Ovary (tissue), 7 donors: ENCODE measurements at regions not wholly inside any gene's neighbourhood (a gene's known extent, or its start where the extent isn't known, plus 50 kb on each side); places are given as distances from the start of the nearest gene placed in this dataset.

ENCODE experiments used
- DNase-seq, 5 donors: peaks; one replicate each; pipeline ENCODE4 v3.0.0-alpha.2; 2019 to 2020
- H3K27ac ChIP-seq, 2 donors: fragments of 200-600 bp; one replicate each; pipeline versions ENCODE4 v1.5.1 to v1.8.0; 2019 to 2022
- H3K27me3 ChIP-seq: fragments of 200-600 bp; one replicate; pipeline ENCODE4 v1.8.0; 2022
- H3K36me3 ChIP-seq: fragments of 200-600 bp; sonication (generic); one replicate; pipeline ENCODE4 v1.5.1; 2019
- H3K4me1 ChIP-seq: one replicate; pipeline ENCODE4 v1.8.1; 2013; ENCODE audit warnings: mild to moderate bottlenecking, moderate library complexity; ENCODE audit not compliant: insufficient read depth
- H3K4me3 ChIP-seq: fragments of 200-600 bp; sonication (generic); one replicate; pipeline ENCODE4 v1.5.1; 2017
- H3K9me3 ChIP-seq, 2 donors: fragments of 200-600 bp in 1 of 2; sonication (generic) in 1 of 2; one replicate each; pipeline versions ENCODE4 v1.5.1 to v1.8.1; 2013 to 2019; ENCODE audit warnings: mild to moderate bottlenecking in 1 of 2, moderate library complexity in 1 of 2
- EP300 ChIP-seq: sonication (generic); formaldehyde crosslinking; IDR thresholded peaks from one replicate; pipeline ENCODE4 v1.6.1; 2017; ENCODE audit warnings: antibody characterized with exemption
- POLR2A ChIP-seq: fragments of 450-650 bp; IDR thresholded peaks from one replicate; pipeline ENCODE4 v1.6.1; 2017; ENCODE audit warnings: antibody characterized with exemption, mild to moderate bottlenecking, moderate library complexity
- WGBS, 3 donors: extraction: QIAGEN DNeasy Blood & Tissue Kit in 1 of 3; methylation state at CpG; one replicate each; pipeline versions ENCODE4 v1.1.5 to v1.1.7; 2013 to 2017; 5-methylcytosine and 5-hydroxymethylcytosine counted together
- intact Hi-C, 4 donors: fragments of 100-400 bp; cut with DNase I; formaldehyde crosslinking; loops; one replicate each; pipeline versions ENCODE4 v1.11.0 to v1.15.1; 2022 to 2023
- TF ChIP-seq, protein P1 (sequence below), 3 donors: fragments of 450-650 bp in 2 of 3; fragments of 200-600 bp in 1 of 3; IDR thresholded peaks; one replicate each; pipeline versions ENCODE4 v1.5.1 to v1.8.0; 2016 to 2022; ENCODE audit warnings: antibody characterized with exemption in 3 of 3, mild to moderate bottlenecking in 1 of 3
- donor health status: DM: no; HTN: no; CAD: no; lungs with moderate emphysema.
- donor health status: DM: no; HTN: no; CAD: no.
- donor health status: Bipolar disorder and iron deficiency.
- donor health status: DM: no; HTN: no; CAD: no.
- donor health status: DM: yes; HTN: yes; CAD: no.

DNA sequence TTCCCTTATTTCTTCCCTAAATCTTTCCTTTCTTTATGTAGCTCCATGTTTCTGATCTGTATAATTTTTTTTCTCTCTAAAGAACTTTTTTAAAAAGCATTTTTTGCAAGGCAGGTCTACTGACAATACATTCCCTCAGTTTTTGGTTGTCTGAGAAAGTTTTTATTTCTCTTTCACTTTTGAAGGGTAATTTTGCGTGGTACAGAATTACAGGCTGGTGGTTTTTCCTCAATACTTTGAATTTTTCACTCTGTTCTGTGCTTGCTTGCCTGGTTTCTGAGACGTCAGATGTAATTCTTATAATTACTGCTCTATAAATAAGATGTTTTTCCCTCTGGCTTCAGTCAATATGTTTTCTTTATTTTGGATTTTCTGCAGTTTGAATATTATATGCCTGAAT, 205.4 kb upstream of the VSTM2A start:
- Histone ChIP-seq H3K9me3 (no peaks in the 10 kb centered on the region), H3K36me3 (no peaks in the 10 kb centered on the region), H3K4me3 (no peak overlapping the region), H3K4me1 (peaks cover 2% of the 10 kb centered on the region), H3K27ac (no peak overlapping the region), H3K27me3 (no peaks in the 10 kb centered on the region)
- intact Hi-C loops = no loop called here
- DNase-seq = no peak
- TF ChIP-seq EP300 (no peak), POLR2A (no peak)
- TF ChIP-seq, protein P1, sequence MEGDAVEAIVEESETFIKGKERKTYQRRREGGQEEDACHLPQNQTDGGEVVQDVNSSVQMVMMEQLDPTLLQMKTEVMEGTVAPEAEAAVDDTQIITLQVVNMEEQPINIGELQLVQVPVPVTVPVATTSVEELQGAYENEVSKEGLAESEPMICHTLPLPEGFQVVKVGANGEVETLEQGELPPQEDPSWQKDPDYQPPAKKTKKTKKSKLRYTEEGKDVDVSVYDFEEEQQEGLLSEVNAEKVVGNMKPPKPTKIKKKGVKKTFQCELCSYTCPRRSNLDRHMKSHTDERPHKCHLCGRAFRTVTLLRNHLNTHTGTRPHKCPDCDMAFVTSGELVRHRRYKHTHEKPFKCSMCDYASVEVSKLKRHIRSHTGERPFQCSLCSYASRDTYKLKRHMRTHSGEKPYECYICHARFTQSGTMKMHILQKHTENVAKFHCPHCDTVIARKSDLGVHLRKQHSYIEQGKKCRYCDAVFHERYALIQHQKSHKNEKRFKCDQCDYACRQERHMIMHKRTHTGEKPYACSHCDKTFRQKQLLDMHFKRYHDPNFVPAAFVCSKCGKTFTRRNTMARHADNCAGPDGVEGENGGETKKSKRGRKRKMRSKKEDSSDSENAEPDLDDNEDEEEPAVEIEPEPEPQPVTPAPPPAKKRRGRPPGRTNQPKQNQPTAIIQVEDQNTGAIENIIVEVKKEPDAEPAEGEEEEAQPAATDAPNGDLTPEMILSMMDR (IDR thresholded peaks at IDR 0.05) = no peak
- WGBS, 3 donors = 53 to 78% (median 63%) methylated on average over 2 of the region's 2 CpGs

DNA sequence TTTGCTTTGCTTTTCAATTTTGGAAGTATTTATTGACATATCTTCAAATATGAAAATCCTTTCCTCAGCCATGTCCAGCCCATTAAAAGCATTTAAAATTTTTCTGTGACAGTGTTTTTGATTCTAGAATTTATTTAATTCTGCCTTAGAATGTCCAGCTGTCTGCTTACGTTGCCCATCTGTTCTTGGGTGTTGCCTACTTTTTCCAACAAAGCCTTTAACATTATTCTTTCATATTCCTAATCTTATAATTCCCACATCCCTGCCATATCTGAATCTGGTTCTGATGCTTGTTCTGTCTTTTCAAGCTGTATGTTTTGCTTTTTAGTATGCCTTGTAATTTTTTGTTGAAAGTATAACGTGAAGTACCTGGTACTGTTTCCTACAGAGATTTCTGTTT, 204.7 kb upstream of the VSTM2A start:
- Histone ChIP-seq H3K27me3 (no peaks in the 10 kb centered on the region), H3K4me3 (no peak overlapping the region), H3K27ac (no peak overlapping the region), H3K36me3 (no peaks in the 10 kb centered on the region), H3K9me3 (no peaks in the 10 kb centered on the region), H3K4me1 (peaks cover 2% of the 10 kb centered on the region)
- TF ChIP-seq POLR2A (no peak), EP300 (no peak)
- TF ChIP-seq, protein P1 (IDR thresholded peaks at IDR 0.05) = no peak
- 82 to 87% (median 83%) methylated on average over 2 of the region's 2 CpGs for WGBS, 3 donors
- intact Hi-C loops = no loop called here
- DNase-seq = no peak

DNA sequence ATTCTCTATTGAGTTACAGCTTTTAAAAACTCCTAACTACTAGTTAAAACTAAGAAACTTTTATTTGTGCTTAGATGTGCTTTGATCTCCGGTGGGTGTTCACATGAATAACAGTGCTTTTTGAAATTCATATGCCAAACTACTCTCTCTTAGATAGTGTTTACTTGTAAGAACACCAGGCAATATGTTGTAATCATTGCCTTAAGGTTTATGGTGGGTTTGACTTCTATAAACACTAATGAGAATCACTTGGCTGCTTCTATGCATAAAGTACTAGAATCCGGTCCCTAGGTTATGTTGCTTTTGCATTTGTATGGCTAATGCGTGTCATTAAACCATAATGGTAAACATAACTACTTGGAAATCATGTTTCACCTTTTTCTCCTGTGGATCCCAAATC, 203.9 kb upstream of the VSTM2A start:
- Histone ChIP-seq H3K36me3 (no peaks in the 10 kb centered on the region), H3K9me3 (no peaks in the 10 kb centered on the region), H3K27ac (no peak overlapping the region), H3K27me3 (no peaks in the 10 kb centered on the region), H3K4me1 (peaks cover 2% of the 10 kb centered on the region), H3K4me3 (no peak overlapping the region)
- TF ChIP-seq POLR2A (no peak), EP300 (no peak)
- TF ChIP-seq, protein P1 (IDR thresholded peaks at IDR 0.05) = no peak
- WGBS, 3 donors = 70 to 77% (median 72%) methylated on average over 3 of the region's 3 CpGs
- intact Hi-C loops = no loop called here
- no peak for DNase-seq

DNA sequence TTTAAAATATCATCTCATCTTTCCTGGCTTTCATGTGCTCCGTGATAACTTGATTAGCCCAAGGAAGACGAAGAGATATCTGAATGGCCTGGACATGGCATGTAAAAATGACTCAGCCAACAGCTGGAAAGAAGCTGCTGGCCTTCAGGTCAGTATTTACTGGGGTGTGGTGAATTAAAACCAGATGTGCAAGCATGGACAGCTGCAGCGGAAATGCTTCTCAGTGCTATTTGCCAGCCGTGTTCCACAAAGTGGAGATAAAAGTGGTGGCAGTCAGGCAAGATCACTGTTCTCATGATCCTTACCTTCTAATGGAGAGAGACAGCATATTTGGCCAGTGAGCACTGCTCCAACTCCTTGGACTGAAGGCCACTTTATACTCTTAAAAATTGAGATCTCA, 203.1 kb upstream of the VSTM2A start:
- peaks cover 2% of the 10 kb centered on the region for H3K4me1 ChIP-seq
- H3K4me3 ChIP-seq = no peak overlapping the region
- peaks cover 0 to 3% of the 10 kb centered on the region in 2 donors for H3K9me3 ChIP-seq
- intact Hi-C loops = no loop called here
- H3K36me3 ChIP-seq = no peaks in the 10 kb centered on the region
- H3K27me3 ChIP-seq = no peaks in the 10 kb centered on the region
- no peak for DNase-seq
- TF ChIP-seq EP300 = no peak
- WGBS, 3 donors = 9 to 16% (median 14%) methylated on average over 4 of the region's 4 CpGs
- no peak overlapping the region for H3K27ac ChIP-seq

DNA sequence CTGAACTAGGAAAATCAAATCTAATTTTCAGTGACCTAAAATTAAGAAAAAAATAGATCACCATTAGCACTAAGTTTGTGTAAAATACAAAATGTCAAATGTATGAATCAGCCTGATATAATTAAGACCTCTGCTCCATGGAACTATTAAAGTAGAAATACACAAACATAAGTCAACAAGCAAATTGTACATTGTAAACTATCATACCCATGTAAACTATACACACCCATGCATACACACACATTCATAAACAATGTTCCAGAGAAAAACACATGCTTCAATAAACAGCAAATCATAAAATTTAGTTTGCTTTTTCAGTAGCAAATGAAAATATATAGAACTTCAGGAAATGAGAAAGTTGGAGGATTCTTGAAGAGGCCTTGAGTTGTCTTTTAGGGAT, 199.7 kb upstream of the VSTM2A start:
- intact Hi-C loops = no loop called here
- no peak overlapping the region for H3K27ac ChIP-seq
- H3K4me1 ChIP-seq = peaks cover 2% of the 10 kb centered on the region
- TF ChIP-seq POLR2A (no peak), EP300 (no peak)
- DNase-seq = no peak
- peaks cover 0 to 3% of the 10 kb centered on the region in 2 donors for H3K9me3 ChIP-seq
- no peak overlapping the region for H3K4me3 ChIP-seq
- H3K36me3 ChIP-seq = no peaks in the 10 kb centered on the region
- H3K27me3 ChIP-seq = no peaks in the 10 kb centered on the region

DNA sequence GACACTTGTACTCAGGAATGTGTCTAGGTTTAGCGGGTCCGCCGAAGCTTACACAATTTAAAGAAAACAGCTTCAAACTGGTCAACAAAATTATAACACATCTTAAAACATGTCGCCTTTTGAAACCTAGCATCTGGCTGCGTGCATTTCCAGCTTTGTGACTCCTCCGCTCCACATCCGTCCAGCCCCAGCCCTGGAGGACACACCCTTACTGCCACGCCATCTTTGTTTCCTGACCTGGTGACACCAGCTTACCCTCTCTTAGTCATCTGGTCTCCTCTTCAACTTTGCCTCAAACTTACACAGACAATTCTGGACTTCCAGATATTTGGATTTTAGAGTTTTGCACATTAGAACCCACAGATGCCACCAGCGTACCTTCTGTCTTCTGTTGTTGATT, 198.7 kb upstream of the VSTM2A start:
- H3K27ac ChIP-seq = no peak overlapping the region
- H3K4me3 ChIP-seq = no peak overlapping the region
- TF ChIP-seq, protein P1 (IDR thresholded peaks at IDR 0.05) = no peak
- TF ChIP-seq POLR2A (no peak), EP300 (no peak)
- intact Hi-C loops = no loop called here
- peaks cover 0 to 3% of the 10 kb centered on the region in 2 donors for H3K9me3 ChIP-seq
- no peaks in the 10 kb centered on the region for H3K36me3 ChIP-seq
- WGBS, 3 donors = 80 to 89% (median 81%) methylated on average over 9 of the region's 9 CpGs
- peaks cover 2% of the 10 kb centered on the region for H3K4me1 ChIP-seq
- DNase-seq = no peak
- H3K27me3 ChIP-seq = no peaks in the 10 kb centered on the region
